ENCODE measurements at regions not wholly inside any gene's neighbourhood (a gene's known extent, or its start where the extent isn't known, plus 50 kb on each side); places are given as distances from the start of the nearest gene placed in this dataset.

GRCh38 chr2:150612957-150613710, 125.7 kb upstream of the RND3 start:
- intact Hi-C loops (cut with micrococcal nuclease) = no loop called here
- H3K27me3 Mint-ChIP-seq = peaks cover 2% of the 10 kb centered on the region
- no peak for ATAC-seq
- H3K9me3 Mint-ChIP-seq = no peaks in the 10 kb centered on the region
- no peak overlapping the region for H3K27ac Mint-ChIP-seq
- DNase-seq = no peak
- ChIA-PET POLR2A (no interaction called here), CTCF (no interaction called here)
- TF ChIP-seq CTCF (IDR thresholded peaks at IDR 0.05) = no peak
- H3K36me3 Mint-ChIP-seq (ENCODE audit: low read depth) = no peaks in the 10 kb centered on the region
- H3K4me3 Mint-ChIP-seq = no peak overlapping the region
- no peaks in the 10 kb centered on the region for H3K4me1 Mint-ChIP-seq (ENCODE audit: low read depth)

DNA sequence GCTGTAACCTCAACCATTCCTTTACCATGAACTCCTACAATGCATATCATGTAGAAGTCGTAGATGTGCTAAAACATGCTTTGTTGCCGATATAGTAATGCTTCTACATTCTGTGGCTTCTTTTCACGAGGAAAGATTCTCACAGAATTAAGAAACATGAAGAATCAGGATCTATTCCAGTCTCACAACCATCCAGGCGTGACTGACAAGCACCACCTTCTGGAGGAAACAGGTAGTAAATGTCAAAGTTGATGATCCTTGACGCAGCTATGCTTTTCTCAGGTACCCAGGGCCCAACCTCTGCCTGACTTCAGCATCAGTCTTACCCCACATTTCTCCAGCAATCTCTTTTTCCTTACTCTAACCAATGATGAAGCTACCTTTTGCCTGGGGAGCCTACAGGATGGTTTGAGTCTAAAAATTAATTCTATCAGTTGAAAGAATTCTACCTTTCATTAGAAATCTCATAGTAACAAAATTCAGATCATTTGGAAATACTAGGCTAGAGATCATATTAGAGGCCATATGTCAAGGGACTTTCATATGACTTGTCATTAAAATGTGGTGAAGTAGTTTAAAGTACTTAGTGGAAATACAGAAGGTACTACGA, 123.3 kb upstream of the RND3 start:
- no peak overlapping the region for H3K4me3 Mint-ChIP-seq
- ChIA-PET POLR2A (no interaction called here), CTCF (no interaction called here)
- no peak overlapping the region for H3K27ac Mint-ChIP-seq
- no peaks in the 10 kb centered on the region for H3K9me3 Mint-ChIP-seq
- no peaks in the 10 kb centered on the region for H3K36me3 Mint-ChIP-seq (ENCODE audit: low read depth)
- no peak for ATAC-seq
- H3K27me3 Mint-ChIP-seq = no peaks in the 10 kb centered on the region
- H3K4me1 Mint-ChIP-seq (ENCODE audit: low read depth) = no peaks in the 10 kb centered on the region
- no peak for TF ChIP-seq CTCF (IDR thresholded peaks at IDR 0.05)
- DNase-seq = no peak
- intact Hi-C loops (cut with micrococcal nuclease) = no loop called here

DNA sequence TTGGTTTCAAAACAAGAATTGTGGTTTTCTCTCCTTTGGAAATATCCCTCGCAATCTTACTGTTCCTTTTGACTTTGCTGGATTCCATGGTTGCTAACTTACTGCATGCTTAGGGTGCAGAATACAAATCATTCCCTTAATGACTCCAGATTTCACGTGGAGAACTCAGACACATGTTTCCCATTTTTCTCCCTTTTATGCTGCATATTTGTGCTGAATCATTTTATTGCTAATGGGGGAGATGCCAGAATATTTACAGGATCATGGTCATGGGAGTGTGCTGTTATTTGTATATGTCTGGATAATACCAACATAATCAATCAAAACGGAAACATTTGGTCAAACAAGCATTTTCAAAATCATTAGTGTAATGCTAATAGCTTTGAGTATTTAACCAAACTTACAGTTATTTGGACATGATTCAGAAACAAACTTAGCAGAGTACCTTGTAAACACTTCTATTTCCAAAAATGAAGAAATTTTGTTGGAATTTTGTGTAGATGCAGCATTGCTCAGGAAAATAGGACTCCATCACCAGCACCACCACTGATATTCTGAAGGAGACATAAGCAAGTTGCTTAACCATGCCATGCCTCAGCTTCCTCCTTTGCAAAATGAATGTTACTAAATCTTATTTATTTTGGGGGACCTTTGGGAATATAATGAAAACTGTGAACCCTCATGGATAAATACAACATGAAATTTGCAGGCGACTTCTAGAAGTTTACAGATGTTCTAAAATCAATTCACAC, 122.5 kb upstream of the RND3 start:
- H3K27ac Mint-ChIP-seq = no peak overlapping the region
- no peak for TF ChIP-seq CTCF (IDR thresholded peaks at IDR 0.05)
- H3K27me3 Mint-ChIP-seq = no peaks in the 10 kb centered on the region
- H3K4me1 Mint-ChIP-seq (ENCODE audit: low read depth) = no peaks in the 10 kb centered on the region
- ChIA-PET CTCF (no interaction called here), POLR2A (no interaction called here)
- intact Hi-C loops (cut with micrococcal nuclease) = no loop called here
- DNase-seq = no peak
- no peaks in the 10 kb centered on the region for H3K9me3 Mint-ChIP-seq
- ATAC-seq = no peak
- no peak overlapping the region for H3K4me3 Mint-ChIP-seq
- no peaks in the 10 kb centered on the region for H3K36me3 Mint-ChIP-seq (ENCODE audit: low read depth)

GRCh38 chr2:150608341-150608740, 120.9 kb upstream of the RND3 start:
- ATAC-seq (no peak), DNase-seq (no peak)
- intact Hi-C loops (cut with micrococcal nuclease) = no loop called here
- Mint-ChIP-seq H3K9me3 (no peaks in the 10 kb centered on the region), H3K36me3 (ENCODE audit: low read depth) (no peaks in the 10 kb centered on the region), H3K27me3 (no peaks in the 10 kb centered on the region), H3K4me1 (ENCODE audit: low read depth) (no peaks in the 10 kb centered on the region), H3K27ac (no peak overlapping the region), H3K4me3 (no peak overlapping the region)
- no peak for TF ChIP-seq CTCF (IDR thresholded peaks at IDR 0.05)
- ChIA-PET POLR2A (no interaction called here), CTCF (no interaction called here)

DNA sequence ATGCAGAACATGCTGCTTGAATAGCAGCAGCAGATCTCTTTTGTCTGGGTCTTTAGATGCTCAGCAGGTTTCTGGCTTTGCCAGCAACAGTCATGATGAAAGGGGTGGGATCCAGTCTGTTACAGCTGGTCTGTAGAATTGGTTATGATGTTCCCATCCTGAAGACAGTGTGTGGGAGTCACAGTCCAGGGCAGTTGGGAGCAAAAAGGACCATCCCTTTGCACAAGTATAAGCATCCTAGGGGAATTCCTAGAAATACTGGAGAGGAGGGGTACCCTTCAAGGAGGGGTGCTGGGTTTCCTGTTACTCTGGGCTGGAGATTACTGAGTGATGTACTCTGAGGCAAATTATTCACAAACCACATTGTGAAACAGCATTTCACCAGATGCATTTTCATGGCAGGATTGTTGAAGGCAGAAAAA, 119.9 kb upstream of the RND3 start:
- intact Hi-C loops (cut with micrococcal nuclease) = no loop called here
- Mint-ChIP-seq H3K4me1 (ENCODE audit: low read depth) (no peaks in the 10 kb centered on the region), H3K27me3 (no peaks in the 10 kb centered on the region), H3K36me3 (ENCODE audit: low read depth) (no peaks in the 10 kb centered on the region), H3K9me3 (no peaks in the 10 kb centered on the region), H3K27ac (no peak overlapping the region), H3K4me3 (no peak overlapping the region)
- DNase-seq (no peak), ATAC-seq (no peak)
- CTCF ChIA-PET = no interaction called here
- POLR2A ChIA-PET = no interaction called here
- TF ChIP-seq CTCF (IDR thresholded peaks at IDR 0.05) = no peak
